Stimulated activated effector memory CD8-positive, alpha-beta T cell treated with anti-CD3 and anti-CD28 coated beads, Interleukin-12 subunit alpha, Interleukin-12 subunit beta, amount 100 ng/mL, for 72 hours (primary cell): ENCODE measurements at regions not wholly inside any gene's neighbourhood (a gene's known extent, or its start where the extent isn't known, plus 50 kb on each side); places are given as distances from the start of the nearest gene placed in this dataset.
"Not testable (repeated sequence)": the region's sequence is repeated elsewhere in the genome, so short reads cannot be mapped to it uniquely, and the experiment has no call there.

Experiments
- ATAC-seq: fragments of 150-1000 bp; cut with Tn5 transposase; 2 replicates; pipeline ENCODE4 v1.10.0; 2021
- DNase-seq, 2 donors: peaks; one replicate each; pipeline ENCODE4 v3.0.0; 2021 to 2022; ENCODE audit warnings: low spot score in 2 of 2
- H3K27ac Mint-ChIP-seq: one replicate; pipeline ENCODE4 v1.8.0; 2022; ENCODE audit warnings: mild to moderate bottlenecking, mixed read lengths
- H3K36me3 Mint-ChIP-seq: one replicate; pipeline ENCODE4 v1.8.0; 2022; ENCODE audit warnings: mild to moderate bottlenecking, mixed read lengths
- H3K4me1 Mint-ChIP-seq: one replicate; pipeline ENCODE4 v1.8.0; 2022; ENCODE audit warnings: mixed read lengths
- H3K4me3 Mint-ChIP-seq: one replicate; pipeline ENCODE4 v1.8.0; 2022; ENCODE audit warnings: mild to moderate bottlenecking, mixed read lengths
- H3K9me3 Mint-ChIP-seq: one replicate; pipeline ENCODE4 v1.8.0; 2022; ENCODE audit warnings: mixed read lengths

DNA sequence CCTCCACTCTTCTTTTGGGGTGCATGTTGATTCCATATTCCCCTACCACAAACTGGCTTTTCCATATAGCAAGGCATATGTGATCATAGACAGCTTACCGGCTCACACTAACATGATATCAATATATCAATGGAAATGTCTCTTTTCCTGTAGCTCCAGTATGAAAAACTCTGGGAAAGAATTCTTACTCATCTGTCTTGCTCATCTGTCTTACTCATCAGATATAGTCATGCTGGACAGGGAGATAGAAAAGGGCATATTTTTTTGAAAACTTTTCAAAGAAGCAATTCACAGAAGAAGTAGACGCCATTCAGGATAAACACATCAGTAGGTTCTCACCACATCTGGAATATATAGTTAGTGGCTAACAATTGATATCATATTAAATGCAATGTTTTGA lies 794.7 kb downstream of the RAB28 start:
- ATAC-seq (no peak), DNase-seq (no peak)
- Mint-ChIP-seq H3K27ac (no peak overlapping the region), H3K4me3 (no peak overlapping the region), H3K9me3 (no peaks in the 10 kb centered on the region), H3K36me3 (no peaks in the 10 kb centered on the region), H3K4me1 (no peaks in the 10 kb centered on the region)

GRCh38 chr4:12679217-12679616 lies 804.9 kb downstream of the RAB28 start:
- DNase-seq = no peak
- no peaks in the 10 kb centered on the region for H3K36me3 Mint-ChIP-seq
- no peaks in the 10 kb centered on the region for H3K4me1 Mint-ChIP-seq
- no peak overlapping the region for H3K27ac Mint-ChIP-seq
- no peak overlapping the region for H3K4me3 Mint-ChIP-seq
- peaks cover 12% of the 10 kb centered on the region for H3K9me3 Mint-ChIP-seq
- no peak for ATAC-seq

DNA sequence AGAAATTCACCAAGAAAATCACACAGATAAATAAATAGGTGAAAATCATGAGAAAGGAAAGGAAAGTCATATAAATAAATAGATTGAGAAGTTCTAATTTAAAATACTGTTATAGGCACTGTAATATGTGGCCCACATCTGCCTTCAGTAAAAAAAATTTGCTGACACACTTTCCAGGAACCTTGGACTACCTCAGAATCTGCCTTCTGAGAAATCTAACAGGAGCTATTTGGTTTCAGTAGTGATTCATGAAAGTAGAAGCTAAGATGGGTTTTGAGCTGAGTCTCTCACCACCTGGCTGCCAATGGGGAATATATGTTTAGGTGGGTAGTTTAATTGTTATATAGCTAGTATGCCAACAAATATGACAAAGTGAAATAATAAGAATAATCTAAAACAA lies 810.0 kb downstream of the RAB28 start:
- H3K9me3 Mint-ChIP-seq = peaks cover 17% of the 10 kb centered on the region
- ATAC-seq = no peak
- no peak for DNase-seq
- H3K4me1 Mint-ChIP-seq = no peaks in the 10 kb centered on the region
- no peaks in the 10 kb centered on the region for H3K36me3 Mint-ChIP-seq
- H3K27ac Mint-ChIP-seq = no peak overlapping the region
- H3K4me3 Mint-ChIP-seq = no peak overlapping the region

GRCh38 chr4:12672303-12672702 lies 811.8 kb downstream of the RAB28 start:
- Mint-ChIP-seq H3K36me3 (no peaks in the 10 kb centered on the region), H3K9me3 (peaks cover 17% of the 10 kb centered on the region), H3K27ac (no peak overlapping the region), H3K4me1 (no peaks in the 10 kb centered on the region), H3K4me3 (no peak overlapping the region)
- DNase-seq = no peak
- no peak for ATAC-seq

- no peaks in the 10 kb centered on the region for H3K36me3 Mint-ChIP-seq
- DNase-seq (no peak), ATAC-seq (no peak)
- no peaks in the 10 kb centered on the region for H3K4me1 Mint-ChIP-seq
- no peak overlapping the region for H3K27ac Mint-ChIP-seq
- H3K9me3 Mint-ChIP-seq = peaks cover 5% of the 10 kb centered on the region
- H3K4me3 Mint-ChIP-seq = no peak overlapping the region
These were observed 826.0 kb downstream of the RAB28 start for GRCh38 chr4:12658146-12658545.

- no peak overlapping the region for H3K27ac Mint-ChIP-seq
- H3K4me1 Mint-ChIP-seq = no peaks in the 10 kb centered on the region
- no peak for DNase-seq
These were observed 832.3 kb downstream of the RAB28 start for GRCh38 chr4:12651876-12652275.

DNA sequence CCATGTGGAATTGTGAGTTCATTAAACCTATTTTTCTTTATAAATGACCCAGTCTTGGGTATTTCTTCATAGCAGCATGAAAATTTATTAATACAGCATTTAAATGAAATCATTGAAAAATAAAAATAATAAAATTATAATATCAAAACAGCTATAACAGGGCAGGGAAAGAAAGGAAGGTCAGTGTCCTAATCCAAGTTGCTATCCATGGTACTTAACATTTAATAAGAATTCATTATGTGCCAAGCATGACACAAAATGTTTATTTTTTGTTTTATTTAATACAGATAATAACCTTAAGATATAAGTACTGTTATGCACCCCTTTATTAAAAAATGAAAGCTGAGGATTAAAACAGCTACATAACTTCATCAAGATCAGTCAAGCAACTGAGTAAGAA lies 838.4 kb downstream of the RAB28 start:
- H3K4me1 Mint-ChIP-seq = no peaks in the 10 kb centered on the region
- H3K9me3 Mint-ChIP-seq = no peaks in the 10 kb centered on the region
- no peak overlapping the region for H3K27ac Mint-ChIP-seq
- H3K4me3 Mint-ChIP-seq = no peak overlapping the region
- DNase-seq = no peak
- ATAC-seq = no peak
- H3K36me3 Mint-ChIP-seq = no peaks in the 10 kb centered on the region

More at GRCh38 chr4:12651876-12652275, 832.3 kb downstream of the RAB28 start:
- H3K36me3 Mint-ChIP-seq = no peaks in the 10 kb centered on the region
- no peaks in the 10 kb centered on the region for H3K9me3 Mint-ChIP-seq
- no peak for ATAC-seq
- no peak overlapping the region for H3K4me3 Mint-ChIP-seq

- Mint-ChIP-seq H3K9me3 (no peaks in the 10 kb centered on the region), H3K27ac (no peak overlapping the region), H3K36me3 (no peaks in the 10 kb centered on the region), H3K4me3 (no peak overlapping the region), H3K4me1 (no peaks in the 10 kb centered on the region)
- ATAC-seq (no peak), DNase-seq (no peak)
These were observed 839.9 kb downstream of the RAB28 start for GRCh38 chr4:12644261-12644660.

GRCh38 chr4:12636191-12636590 lies 847.9 kb downstream of the RAB28 start:
- no peak overlapping the region for H3K27ac Mint-ChIP-seq
- no peaks in the 10 kb centered on the region for H3K9me3 Mint-ChIP-seq
- DNase-seq (no peak), ATAC-seq (no peak)
- H3K4me3 Mint-ChIP-seq = no peak overlapping the region
- H3K4me1 Mint-ChIP-seq = no peaks in the 10 kb centered on the region
- no peaks in the 10 kb centered on the region for H3K36me3 Mint-ChIP-seq

DNA sequence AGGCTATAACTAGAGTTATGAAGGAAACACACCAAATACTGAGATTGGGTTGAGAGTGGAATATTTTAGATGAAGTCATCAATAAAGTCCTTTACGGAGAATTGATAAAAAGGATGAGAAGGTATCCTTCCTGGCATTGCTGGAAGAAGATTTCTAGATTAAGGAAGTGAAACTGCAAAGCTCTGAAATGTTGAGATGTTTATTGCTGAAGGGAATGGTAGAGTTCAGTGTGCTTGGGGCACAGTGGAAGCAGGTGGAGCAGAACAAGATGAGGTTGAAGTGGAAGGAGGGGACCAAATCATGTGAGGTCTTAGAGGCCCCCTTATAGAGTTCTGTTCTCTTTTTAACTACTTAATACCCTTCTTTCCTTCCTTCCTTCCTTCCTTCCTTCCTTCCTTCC lies 848.5 kb downstream of the RAB28 start:
- no peak for ATAC-seq
- no peak overlapping the region for H3K27ac Mint-ChIP-seq
- H3K36me3 Mint-ChIP-seq = no peaks in the 10 kb centered on the region
- H3K4me1 Mint-ChIP-seq = no peaks in the 10 kb centered on the region
- no peak overlapping the region for H3K4me3 Mint-ChIP-seq
- no peak for DNase-seq
- no peaks in the 10 kb centered on the region for H3K9me3 Mint-ChIP-seq

GRCh38 chr4:12633053-12633651 lies 851.0 kb downstream of the RAB28 start:
- Mint-ChIP-seq H3K4me3 (no peak overlapping the region), H3K9me3 (no peaks in the 10 kb centered on the region), H3K27ac (no peak overlapping the region), H3K4me1 (no peaks in the 10 kb centered on the region), H3K36me3 (no peaks in the 10 kb centered on the region)
- DNase-seq (peak; percentile 50 to 83), ATAC-seq (peak; percentile 73)

DNA sequence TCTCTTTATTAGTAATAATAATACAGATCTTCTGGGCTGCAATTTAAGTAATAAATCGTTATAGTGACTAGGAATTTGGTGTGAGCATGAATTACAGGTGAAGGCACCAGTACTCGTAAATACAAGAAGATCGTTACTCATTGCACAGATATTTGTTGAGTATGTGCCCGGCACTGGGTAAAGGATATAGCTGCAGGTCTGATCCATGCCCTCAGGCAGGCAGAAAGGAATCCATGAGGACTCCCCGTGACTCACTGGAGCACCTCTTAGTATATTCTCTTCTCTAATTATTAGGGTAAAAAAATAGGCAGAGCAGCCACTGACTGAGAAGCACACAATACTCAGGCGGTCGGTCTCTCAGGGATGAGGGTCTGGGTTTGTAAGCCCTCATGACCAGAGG lies 868.3 kb downstream of the RAB28 start:
- no peak overlapping the region for H3K4me3 Mint-ChIP-seq
- ATAC-seq = no peak
- peaks cover 3% of the 10 kb centered on the region for H3K9me3 Mint-ChIP-seq
- no peak for DNase-seq
- H3K27ac Mint-ChIP-seq = no peak overlapping the region
- no peaks in the 10 kb centered on the region for H3K4me1 Mint-ChIP-seq
- no peaks in the 10 kb centered on the region for H3K36me3 Mint-ChIP-seq

- H3K4me3 Mint-ChIP-seq = no peak overlapping the region
- H3K27ac Mint-ChIP-seq = no peak overlapping the region
- no peaks in the 10 kb centered on the region for H3K4me1 Mint-ChIP-seq
- peaks cover 3% of the 10 kb centered on the region for H3K9me3 Mint-ChIP-seq
- ATAC-seq = no peak
- DNase-seq = no peak
- no peaks in the 10 kb centered on the region for H3K36me3 Mint-ChIP-seq
These were observed 871.3 kb downstream of the RAB28 start for GRCh38 chr4:12612876-12613275.

- not testable (repeated sequence) for H3K36me3 Mint-ChIP-seq, ATAC-seq, H3K27ac Mint-ChIP-seq, DNase-seq, H3K4me3 Mint-ChIP-seq, H3K9me3 Mint-ChIP-seq, H3K4me1 Mint-ChIP-seq
These were observed 874.8 kb downstream of the RAB28 start for GRCh38 chr4:12609212-12609875.

DNA sequence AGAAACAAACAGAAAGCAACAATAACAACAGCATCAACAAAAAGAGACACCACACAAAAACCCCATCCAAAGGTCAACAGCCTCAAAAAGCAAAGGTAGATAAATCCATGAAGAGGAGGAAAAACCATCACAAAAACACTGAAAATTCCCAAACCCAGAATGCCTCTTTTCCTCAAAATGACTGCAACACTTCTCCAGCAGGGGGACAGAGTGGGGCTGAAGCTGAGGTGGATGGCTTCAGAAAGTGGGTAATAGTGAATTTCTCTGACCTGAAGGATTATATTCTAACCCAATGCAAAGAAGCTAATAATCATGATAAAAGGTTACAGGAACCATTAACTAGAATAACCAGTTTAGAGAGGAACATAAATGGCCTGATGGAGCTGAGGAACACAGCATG lies 888.2 kb downstream of the RAB28 start:
- H3K9me3 Mint-ChIP-seq = peaks cover 19% of the 10 kb centered on the region
- H3K36me3 Mint-ChIP-seq = no peaks in the 10 kb centered on the region
- H3K4me1 Mint-ChIP-seq = no peaks in the 10 kb centered on the region
- ATAC-seq (no peak), DNase-seq (no peak)
- H3K4me3 Mint-ChIP-seq = no peak overlapping the region
- no peak overlapping the region for H3K27ac Mint-ChIP-seq

DNA sequence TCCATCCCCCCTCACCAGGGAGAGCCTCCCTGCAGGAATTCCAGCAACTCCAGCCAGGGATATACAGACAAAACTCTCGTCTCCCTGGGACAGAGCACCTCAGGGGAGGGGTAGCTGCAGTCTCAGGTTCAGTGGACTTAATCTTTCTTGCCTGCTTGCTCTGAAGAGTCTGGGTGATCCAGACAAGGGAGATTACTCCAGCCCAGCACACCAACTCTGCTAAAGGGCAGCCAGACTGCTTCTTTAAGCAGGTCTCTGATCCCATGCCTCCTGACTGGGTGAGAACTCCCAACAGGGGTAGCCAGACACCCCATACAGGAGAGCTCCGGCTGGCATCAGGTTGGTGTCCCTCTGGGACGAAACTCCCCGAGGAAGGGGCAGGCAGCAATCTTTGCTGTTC lies 888.7 kb downstream of the RAB28 start:
- Mint-ChIP-seq H3K4me1 (no peaks in the 10 kb centered on the region), H3K9me3 (peaks cover 19% of the 10 kb centered on the region), H3K36me3 (no peaks in the 10 kb centered on the region), H3K27ac (no peak overlapping the region), H3K4me3 (no peak overlapping the region)
- ATAC-seq = no peak
- no peak for DNase-seq
